Keratinocyte (primary cell): ENCODE measurements at regions not wholly inside any gene's neighbourhood (a gene's known extent, or its start where the extent isn't known, plus 50 kb on each side); places are given as distances from the start of the nearest gene placed in this dataset.

ENCODE experiments used
- CTCF ChIP-seq, 3 experiments: IDR thresholded peaks in 1 of 3; conservative IDR thresholded peaks in 1 of 3; optimal IDR thresholded peaks in 1 of 3; 2 replicates in 2 of 3; 3 replicates in 1 of 3; pipeline versions ENCODE3 to v1.5.1; 2011; ENCODE audit warnings: low read length in 3 of 3, mild to moderate bottlenecking in 3 of 3, moderate library complexity in 2 of 3, control low read depth in 1 of 3, inconsistent platforms in 1 of 3; ENCODE audit not compliant: insufficient read depth in 2 of 3; ENCODE audit errors: extremely low read depth in 1 of 3
- EZH2 ChIP-seq: IDR thresholded peaks from one replicate; pipeline ENCODE4 v1.6.1; 2012; ENCODE audit warnings: inconsistent platforms, mild to moderate bottlenecking, low read length, moderate library complexity

- TF ChIP-seq CTCF (optimal IDR thresholded peaks at IDR 0.05 in 1 of 3, IDR thresholded peaks at IDR 0.05 in 1 of 3, conservative IDR thresholded peaks at IDR 0.05 in 1 of 3; ENCODE audit: extremely low read depth in 1 of 3, insufficient read depth in 2 of 3, low read length in 3 of 3) (no peak), EZH2 (no peak)
Measured at GRCh38 chr4:19026281-19026680, 1004.7 kb upstream of the LCORL start.
